Kidney tubule cell (primary cell): ENCODE measurements at regions not wholly inside any gene's neighbourhood (a gene's known extent, or its start where the extent isn't known, plus 50 kb on each side); places are given as distances from the start of the nearest gene placed in this dataset.

Source experiments
- DNase-seq: peaks from one replicate; pipeline ENCODE4 v3.0.0-alpha.2; 2018; ENCODE audit warnings: low spot score

DNA sequence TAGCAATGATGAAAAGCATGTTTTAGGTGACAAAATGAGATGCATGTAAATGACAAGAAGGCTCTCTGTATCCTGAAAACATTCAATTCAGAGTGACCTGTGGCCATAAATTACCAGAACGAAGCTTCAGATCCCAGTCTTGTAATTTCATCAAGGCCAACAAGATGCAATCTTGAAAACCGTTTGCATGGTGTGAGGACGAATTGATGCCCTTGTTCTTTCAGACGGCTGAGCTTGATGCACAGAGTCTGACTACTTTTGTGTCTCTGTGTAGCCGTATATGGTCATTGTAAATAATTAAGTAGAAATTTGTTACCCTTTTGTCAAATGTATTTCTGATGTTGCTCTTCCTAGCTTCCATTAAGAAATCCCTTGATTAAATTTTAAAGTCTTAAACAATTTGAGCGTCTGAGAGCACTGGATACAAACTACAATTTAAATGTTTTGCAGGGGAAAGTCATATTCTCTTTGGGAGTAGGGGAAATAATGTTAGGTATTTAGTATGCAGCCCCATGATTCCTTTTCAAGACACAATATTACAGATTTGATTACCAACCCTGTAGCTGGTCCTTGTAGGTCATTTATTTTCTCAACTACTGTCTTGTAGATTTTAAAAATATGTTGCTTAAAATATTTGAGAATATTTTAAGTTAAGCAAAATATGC is 125.8 kb upstream of the PCDH9 start:
- DNase-seq, result no peak

DNA sequence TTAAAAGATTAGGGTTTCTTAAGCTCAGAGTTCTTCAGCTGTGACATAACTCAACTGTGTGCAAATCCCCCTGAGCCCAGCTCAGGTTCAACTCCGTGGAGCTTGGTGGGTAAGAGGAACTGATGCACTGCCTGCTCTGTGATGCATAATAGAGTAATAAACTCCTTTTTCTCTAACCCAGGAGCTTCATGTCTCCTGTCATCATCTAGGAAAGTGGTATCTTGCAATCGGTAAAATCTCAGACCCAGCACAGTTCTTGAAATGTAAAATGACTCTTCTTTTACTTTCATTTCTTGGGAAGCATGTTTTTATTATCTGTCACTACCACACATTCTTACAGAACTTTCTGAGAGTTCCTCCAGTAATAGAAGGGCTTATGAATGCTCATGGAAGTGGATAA is 123.8 kb upstream of the PCDH9 start:
- DNase-seq, result no peak

DNA sequence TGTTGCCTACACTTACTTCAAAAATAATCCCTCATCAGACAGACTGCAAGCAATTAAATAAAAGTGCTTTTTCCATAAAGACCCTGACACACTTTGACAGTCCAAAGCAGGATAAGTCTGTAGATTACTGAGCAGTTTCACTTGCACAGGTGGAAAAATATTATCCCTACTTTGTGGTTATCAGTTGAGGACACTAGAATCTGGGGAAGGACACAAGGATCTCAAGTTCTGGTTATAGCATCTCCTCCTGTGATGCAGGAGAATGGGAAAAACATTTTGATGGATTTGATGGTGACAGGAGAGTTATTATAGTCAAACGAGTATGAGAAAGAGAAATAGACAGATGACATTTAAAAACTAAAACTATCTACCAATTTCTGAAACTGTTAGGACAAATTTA is 122.9 kb upstream of the PCDH9 start:
- DNase-seq, result no peak

DNA sequence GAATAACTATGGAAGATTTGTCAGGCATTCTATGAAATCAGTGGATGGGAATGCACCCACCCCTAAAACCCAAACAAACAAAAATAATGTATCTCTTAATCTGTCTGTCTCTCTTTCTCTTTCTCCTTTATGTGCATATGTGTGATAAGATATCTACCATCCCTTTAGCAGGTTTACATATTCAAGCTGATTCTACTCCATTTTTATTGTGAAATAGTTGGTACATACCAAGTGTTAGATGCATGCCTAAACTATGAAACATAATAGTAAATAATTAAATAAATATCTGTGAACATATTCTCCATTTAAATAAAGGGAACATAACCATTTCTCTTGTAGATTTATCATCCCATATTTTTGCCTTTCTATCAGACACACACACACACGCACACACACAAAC is 121.8 kb upstream of the PCDH9 start:
- no peak for DNase-seq

DNA sequence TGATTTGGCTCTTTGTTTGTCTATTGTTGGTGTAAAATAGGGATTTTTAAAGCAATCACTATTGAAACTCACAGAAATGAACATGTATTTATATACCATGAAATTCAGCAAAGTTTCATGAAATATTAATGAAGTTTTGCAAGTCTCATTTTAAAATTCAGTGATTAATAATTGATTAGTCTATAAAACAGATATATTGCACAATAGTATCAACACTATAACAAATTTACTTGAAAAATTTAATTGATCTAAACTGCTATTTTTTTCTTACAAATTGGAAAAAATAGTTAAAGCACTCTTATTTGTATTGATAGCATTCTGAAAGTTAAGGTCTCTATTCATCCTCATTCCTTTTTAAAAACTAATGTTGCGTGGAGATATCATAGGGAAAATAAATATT is 121.0 kb upstream of the PCDH9 start:
- DNase-seq, result no peak

DNA sequence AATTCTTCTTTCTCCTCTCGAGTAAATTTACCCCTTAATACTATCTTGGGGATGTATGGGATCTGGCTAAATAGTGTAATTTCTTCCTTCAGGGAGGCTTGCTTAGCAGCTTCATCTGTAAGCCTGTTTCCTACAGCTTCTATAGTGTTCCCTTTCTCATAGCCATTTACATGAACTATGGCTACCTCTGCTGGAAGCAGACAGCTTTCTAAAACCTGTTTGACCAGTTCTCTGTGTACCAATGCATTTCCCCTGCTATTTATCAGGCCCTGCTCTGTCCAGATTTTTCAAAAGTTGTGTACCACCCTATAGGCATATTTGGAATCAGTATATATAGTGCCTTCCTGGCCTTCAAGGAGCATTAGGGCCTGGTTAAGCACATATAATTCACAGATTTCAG is 113.6 kb upstream of the PCDH9 start:
- no peak for DNase-seq

DNA sequence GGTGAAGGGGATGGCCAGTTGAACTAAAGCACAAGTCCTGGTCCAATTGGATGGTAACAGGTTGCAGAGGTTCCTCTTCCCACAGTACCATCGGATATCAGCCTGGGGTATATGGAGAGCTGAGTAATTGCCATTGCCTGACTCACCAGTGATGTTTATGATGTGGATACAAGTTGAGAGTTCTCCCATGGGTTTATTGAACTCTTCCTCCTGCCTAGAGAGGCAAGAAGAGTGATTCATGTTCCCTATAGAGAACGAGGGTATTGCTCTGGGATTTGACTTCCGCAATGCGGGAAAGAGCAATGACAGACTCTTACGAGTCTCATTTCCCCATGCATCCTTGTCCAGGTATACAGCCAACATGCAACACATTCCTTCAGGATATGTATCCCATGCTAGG is 111.3 kb upstream of the PCDH9 start:
- DNase-seq, result no peak

DNA sequence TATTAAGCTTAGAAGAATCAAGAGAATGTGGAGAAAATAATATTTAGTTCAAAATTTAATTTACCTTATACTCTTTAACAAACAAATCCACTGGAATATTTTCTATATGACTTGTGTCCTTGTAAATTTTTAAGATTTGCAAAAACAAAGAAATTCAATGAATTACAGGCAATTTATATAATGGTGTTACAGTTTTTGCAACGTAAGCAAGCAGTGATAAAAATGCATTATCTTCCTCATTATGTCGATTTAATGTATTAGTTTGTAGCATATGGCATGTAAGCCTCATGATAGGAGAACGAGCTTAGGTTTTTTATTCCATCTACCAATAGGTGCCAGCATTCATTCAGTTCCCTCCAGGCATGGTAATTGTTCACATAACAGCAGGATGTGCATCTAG is 100.0 kb upstream of the PCDH9 start:
- DNase-seq, result no peak

DNA sequence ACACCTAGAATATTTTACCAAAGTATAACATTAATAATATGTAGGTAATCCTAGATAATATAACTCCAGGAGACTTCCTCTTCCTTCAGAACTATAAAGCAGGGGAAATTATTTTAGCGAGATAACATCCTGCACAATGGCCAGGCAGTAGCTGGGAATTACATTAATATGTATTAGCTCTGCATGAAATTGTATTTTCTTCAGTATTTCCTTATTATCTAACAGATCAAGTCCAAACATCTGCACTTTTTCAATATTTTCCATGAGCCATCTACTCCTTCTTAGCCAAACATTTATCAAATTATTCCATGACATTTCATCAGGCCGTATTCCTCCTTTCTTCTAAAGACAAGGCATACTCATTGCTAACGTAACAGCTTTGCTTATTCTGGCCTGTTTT is 98.8 kb upstream of the PCDH9 start:
- no peak for DNase-seq

DNA sequence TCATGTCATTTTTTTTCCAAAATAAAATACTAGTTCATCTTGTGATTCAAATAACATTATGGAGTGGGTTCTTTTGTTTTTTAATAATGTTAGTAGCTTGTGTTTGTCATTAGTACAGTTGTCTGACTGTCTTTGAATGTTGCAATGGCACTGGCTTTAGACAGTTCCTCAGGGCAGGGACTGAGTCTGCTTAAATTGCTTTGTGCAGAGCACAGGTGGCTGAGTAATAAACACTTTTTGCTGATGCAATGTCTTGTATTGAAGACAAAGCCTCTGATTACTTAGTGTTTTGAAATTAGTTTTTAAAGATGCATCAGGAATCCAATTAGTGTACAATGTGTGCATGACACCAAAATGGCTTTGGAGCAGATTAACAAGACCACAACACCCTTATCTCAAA is 88.7 kb upstream of the PCDH9 start:
- DNase-seq, result no peak

DNA sequence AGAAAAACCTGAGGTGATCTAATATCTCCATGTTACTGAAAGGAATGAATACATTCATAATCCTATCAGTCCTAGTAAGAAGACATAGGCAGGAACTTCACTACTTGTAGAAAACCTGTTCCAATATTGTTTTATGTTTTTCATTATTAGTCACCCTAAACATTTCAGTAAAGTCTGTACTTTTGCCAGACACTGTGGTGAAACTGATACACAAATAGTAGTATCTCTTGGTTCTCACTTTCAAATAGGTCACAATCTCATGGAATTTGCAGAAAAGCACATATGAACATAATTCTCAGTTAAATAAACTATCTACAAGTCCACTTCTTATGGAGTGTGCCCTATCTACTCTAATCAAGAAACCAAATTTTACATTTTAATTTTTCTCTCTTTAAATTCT is 88.3 kb upstream of the PCDH9 start:
- no peak for DNase-seq

DNA sequence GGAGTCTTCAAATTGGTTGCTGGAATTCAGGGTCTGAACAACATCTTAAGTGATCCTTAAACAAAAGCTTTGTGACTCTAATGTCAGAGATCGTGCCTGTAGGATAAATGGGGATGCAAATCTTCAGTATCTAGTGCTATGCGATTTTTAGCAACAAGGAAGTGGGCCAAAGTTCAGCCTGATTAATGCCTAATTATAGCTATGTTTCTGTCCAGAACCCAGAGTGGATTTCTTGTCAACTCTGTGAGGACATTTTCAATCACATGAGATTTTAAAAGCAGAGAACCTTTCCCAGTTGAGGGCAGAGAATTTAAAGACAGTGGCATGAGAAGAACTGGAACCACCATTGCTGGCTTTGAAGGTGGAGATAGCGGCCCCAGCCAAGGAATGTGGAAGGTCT is 84.3 kb upstream of the PCDH9 start:
- DNase-seq, result no peak

DNA sequence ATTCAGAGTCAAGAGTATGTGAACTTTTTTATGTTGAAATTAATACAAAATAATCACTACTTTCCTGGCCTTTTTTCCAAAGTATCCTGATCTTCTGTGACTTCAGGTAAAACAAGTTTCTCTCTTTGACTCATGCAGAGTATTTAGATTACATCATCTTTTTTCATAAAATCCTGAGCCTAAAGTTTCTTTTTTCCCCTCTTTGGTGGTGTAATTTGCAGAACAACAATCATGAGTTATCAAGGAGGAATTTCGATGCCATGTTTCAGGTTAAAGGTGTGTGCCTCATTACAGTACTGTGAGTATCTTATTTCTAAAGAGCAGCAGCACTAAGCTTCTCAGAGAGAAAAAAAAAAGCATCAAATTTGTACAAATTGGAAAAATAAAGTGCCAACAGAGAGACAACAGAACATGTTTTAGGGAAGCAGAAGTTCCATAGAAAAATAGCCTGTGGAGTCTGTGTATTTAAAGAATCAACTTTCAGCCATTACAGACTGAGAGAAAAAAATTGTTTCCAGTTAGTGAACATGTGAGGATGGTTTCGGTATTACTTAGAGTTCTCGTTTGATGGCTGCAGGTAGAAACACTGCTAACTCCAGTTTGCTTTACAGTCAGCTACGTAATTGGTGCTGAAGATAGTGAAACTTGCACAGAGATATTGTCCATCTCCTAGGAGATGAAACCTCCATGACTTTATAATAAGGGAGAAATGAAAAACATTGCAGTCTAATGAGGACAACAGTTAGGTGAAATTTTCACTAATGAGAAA is 78.1 kb upstream of the PCDH9 start:
- peak; percentile 87 for DNase-seq

DNA sequence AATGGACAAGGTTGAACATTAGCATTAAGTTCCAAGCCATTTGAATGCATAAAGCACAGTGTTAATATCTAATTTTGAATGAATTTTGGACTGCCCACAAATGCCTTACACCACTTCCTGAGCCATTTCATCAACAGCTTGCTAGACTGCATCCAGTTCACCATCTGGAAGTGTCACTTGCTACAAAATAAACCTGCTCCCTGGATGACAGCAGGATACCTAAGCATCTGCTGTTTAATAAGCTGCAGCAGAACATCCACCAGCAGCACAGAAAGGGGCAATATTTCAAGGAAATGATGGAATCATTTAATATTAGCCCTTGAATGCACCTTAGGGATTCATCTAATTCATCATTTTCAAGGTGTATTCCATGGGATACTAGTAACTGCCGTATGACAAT is 76.6 kb upstream of the PCDH9 start:
- no peak for DNase-seq

DNA sequence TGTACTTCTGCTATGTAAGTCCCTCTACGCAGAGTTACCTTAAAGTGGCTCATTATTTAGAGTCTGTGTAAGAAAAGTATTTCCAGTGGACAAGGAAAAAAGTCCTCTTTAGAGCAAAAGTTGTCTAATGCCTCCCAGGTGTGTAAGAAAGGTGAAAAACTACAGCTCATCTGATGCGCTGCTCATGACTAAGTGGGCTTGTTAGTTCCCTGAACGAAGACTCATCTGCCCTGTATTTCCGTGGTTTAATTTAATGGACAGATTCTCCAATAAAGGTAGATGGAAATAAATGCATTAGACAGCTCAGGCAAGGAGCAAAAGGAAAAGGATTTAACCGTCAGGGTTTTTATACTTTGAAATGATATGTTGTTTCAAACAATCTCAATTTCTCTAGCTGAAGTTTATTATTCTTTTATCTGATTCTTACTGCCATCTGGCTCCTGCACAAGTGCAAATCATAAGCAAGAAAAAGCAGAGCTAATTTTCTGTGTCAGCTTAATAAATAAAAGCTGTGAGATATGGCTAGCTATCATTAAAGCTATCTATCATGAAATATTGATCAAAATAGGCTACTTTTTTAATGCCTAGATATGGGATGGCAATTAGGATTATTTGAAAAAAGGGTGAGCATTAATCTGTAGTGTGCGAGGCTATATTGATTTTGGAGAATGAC is 73.7 kb upstream of the PCDH9 start:
- DNase-seq, result peak; percentile 22

DNA sequence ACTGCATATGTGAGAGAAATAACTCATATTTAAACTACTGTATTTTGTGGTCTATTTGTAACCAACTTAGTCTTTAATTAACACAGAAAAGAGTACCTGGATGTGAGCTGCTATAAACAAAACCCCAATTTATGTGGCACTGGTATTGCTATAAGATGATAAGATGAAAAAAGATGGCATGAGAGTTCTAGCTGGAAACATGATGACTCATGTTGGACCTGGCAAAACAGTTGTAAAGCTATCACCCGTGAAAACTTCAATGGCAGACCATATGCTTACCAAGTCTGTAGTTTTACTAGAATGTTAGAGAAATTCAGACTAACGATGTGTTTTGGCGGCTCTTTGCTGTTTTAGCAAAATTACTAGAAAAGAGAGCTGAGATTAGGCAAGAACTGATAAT is 69.6 kb upstream of the PCDH9 start:
- DNase-seq, result peak; percentile 70

DNA sequence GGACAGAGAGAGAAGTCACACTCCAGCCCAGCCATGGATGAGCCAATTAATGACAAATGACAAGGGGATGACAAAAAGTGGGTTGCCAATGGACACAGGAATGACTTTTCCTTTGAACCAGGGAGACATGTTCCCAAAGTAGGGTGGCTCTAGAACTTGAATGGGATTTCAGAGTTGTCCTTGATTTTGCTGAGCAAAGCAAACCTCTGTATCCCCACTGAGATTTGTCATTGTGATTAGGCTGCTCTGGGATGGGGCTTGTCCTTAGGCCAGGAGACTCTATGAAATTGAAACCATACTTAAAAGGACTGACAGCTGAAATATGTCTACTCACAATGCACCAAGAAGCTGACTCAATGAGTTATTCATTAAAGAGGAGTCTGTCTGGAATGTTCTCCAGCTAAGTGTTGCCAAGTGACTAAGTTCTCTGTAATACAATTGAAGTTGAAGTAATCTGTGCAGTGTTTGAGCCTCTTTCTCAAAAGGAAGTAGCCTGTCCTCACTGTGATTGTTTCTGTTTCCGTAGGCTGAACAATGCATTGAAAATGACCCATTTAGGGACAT is 69.0 kb upstream of the PCDH9 start:
- DNase-seq, result peak; percentile 97

DNA sequence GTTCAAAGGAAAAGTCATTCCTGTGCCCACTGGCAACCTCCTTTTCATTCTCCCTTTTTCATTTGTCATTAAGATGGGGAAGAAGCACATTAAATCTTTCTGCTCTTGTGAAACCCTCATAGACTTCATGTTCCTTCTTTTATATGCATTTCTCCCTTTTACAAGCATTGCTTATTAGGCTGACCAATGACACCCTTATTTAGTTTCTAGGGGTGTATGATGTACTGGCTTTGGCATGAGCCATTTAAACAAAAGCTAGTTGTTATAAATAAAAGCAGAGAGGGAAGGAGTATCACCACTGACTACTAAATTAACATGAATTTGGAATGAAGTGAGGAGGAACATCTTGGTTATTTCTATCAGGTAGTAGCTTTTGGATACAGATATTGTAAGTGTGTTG is 68.2 kb upstream of the PCDH9 start:
- DNase-seq, result no peak

DNA sequence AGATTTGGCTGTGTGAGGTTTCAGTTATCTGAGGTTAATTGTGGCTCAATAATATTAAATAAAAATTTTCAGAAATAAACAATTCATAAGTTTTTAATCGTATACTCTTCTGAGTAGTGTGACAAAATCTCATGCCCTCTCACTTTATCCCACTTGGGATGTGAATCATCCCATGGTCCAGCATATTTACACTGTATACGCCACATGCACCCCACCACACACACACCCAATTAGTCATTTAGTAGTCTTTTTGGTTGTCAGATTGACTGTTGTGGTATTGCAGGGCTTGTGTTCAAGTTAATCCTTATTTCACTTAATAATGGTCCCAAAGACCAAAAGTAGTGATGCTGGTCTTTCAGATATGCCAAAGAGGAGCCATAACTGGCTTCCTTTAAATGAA is 66.4 kb upstream of the PCDH9 start:
- DNase-seq, result no peak

DNA sequence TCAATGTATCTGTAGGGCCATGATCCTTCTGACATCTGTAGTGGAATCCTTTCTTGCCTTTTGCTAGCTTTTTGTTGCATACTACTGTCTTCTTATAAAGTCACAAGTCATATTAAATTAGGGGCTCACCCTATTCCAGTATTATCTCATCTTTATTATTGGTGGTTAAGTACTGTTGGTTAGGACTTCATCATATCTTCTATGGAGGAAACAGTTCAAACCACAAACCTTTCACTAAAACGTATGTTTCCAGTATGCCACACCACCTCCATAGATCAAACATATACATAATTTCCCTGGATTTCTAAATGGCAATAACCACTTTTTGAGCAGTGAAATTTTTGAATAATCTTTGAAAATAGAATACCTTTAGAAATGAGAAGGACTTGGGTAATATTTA is 62.8 kb upstream of the PCDH9 start:
- no peak for DNase-seq

DNA sequence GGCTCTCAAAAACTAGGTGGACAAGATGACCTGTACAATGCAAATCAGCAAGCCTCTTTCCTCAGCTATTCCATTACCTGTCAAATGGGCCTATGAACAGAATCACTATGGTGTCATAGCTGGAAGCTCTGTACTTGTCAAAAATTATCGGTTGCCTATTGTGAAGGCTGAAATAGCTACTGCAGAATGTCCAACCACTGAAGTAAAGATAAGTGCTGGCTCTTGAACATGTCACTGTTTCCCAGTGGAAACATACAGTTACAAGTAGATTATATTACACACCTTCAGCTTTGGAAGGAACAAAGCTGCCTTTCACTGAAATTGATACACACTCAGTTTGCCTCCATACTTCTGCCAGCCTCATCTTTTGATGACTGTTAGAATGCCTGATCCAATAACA is 55.5 kb upstream of the PCDH9 start:
- DNase-seq, result no peak

DNA sequence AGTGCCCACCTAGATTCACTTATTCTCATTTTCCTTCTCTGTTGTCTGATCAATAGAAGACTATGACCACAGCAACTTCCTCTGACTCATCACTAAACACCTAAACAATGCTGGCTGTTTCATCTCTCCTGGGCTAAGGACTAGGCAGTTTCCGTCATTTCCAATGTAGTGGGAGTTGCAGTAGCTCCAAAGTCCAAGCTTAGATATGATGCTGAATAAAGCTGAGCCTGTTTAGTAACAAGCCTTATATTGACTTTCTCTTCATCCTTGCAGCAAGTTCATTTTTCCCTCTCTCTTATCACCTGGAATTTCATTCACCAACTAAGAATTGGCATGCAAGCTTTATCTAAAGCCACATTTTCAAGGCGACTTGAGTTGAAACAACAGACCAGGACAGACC is 53.5 kb upstream of the PCDH9 start:
- DNase-seq, result peak; percentile 31

DNA sequence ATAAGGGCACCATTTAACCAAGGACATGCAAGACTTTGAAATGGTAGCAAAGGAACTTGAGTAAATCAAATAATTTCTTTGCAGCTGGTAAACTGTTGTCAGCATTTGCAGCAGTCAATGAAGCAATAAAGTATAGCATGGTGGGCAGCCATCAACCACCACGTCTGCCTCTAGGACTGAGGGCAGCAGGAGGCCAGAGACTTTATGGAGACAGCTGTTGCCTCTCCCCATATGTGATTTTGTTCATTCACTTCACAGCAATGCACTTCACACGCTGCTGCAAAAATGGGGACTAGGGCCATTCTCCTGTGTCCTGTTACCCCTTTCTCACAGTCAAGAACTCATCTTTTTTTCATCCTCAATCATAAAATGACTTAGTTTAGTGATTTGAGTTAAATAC is 51.3 kb upstream of the PCDH9 start:
- no peak for DNase-seq
